GM23338 (cell line): ENCODE measurements at regions not wholly inside any gene's neighbourhood (a gene's known extent, or its start where the extent isn't known, plus 50 kb on each side); places are given as distances from the start of the nearest gene placed in this dataset.
A peak's percentile ranks its signal among the peaks of the same experiment; 100 is the strongest.

Experiments used
- ATAC-seq: fragments of 200-7000 bp; cut with Tn5 transposase; 3 replicates; pipeline ENCODE4 v1.9.1; 2020
- DNase-seq: peaks from one replicate; pipeline ENCODE4 v3.0.0-alpha.2; 2015; ENCODE audit warnings: low spot score
- H2AFZ ChIP-seq: fragments of 200-600 bp; sonication (generic); 2 replicates; pipeline ENCODE4 v1.8.0; 2016; ENCODE audit warnings: antibody characterized with exemption, mild to moderate bottlenecking, moderate library complexity
- H3F3A ChIP-seq: fragments of 200-600 bp; sonication (generic); replicated peaks from 2 replicates; pipeline ENCODE4 v1.8.0; 2017; ENCODE audit warnings: antibody characterized with exemption, mixed run types, low read depth
- H3K27ac ChIP-seq: fragments of 200-600 bp; sonication (generic); 2 replicates; pipeline ENCODE4 v1.6.1; 2016; ENCODE audit warnings: low read depth
- H3K27me3 ChIP-seq: fragments of 200-600 bp; sonication (generic); 2 replicates; pipeline ENCODE4 v1.8.0; 2016; ENCODE audit warnings: mild to moderate bottlenecking, mixed run types, moderate library complexity; ENCODE audit not compliant: insufficient read depth
- H3K36me3 ChIP-seq: fragments of 200-600 bp; sonication (generic); 2 replicates; pipeline ENCODE4 v1.8.0; 2016; ENCODE audit warnings: mild to moderate bottlenecking; ENCODE audit not compliant: insufficient read depth
- H3K4me1 ChIP-seq: fragments of 200-600 bp; sonication (generic); 2 replicates; pipeline ENCODE4 v1.8.0; 2016; ENCODE audit warnings: mild to moderate bottlenecking, moderate library complexity; ENCODE audit not compliant: insufficient read depth
- H3K4me2 ChIP-seq: fragments of 200-600 bp; sonication (generic); 2 replicates; pipeline ENCODE4 v1.7.1; 2017; ENCODE audit warnings: mixed run types
- H3K4me3 ChIP-seq: fragments of 200-600 bp; sonication (generic); 2 replicates; pipeline ENCODE4 v1.6.1; 2016; ENCODE audit warnings: mixed run types
- H3K79me2 ChIP-seq: fragments of 200-600 bp; sonication (generic); replicated peaks from 2 replicates; pipeline ENCODE4 v1.8.0; 2017; ENCODE audit warnings: mild to moderate bottlenecking; ENCODE audit not compliant: insufficient read depth
- H3K9me2 ChIP-seq: fragments of 200-600 bp; sonication (generic); 2 replicates; pipeline ENCODE4 v1.8.0; 2017; ENCODE audit not compliant: insufficient read depth
- H4K20me1 ChIP-seq: fragments of 200-600 bp; sonication (generic); replicated peaks from 2 replicates; pipeline ENCODE4 v1.8.0; 2017; ENCODE audit warnings: mild to moderate bottlenecking; ENCODE audit not compliant: insufficient read depth
- H3K27ac Mint-ChIP-seq: 2 replicates; pipeline ENCODE4 v1.8.0; 2020; ENCODE audit warnings: inconsistent platforms, mild to moderate bottlenecking, moderate library complexity, mixed read lengths
- H3K27me3 Mint-ChIP-seq: 3 replicates; pipeline ENCODE4 v1.8.0; 2022; ENCODE audit warnings: low read depth, mild to moderate bottlenecking, moderate library complexity, mixed read lengths, inconsistent platforms; ENCODE audit not compliant: insufficient read depth, poor library complexity
- H3K36me3 Mint-ChIP-seq: 3 replicates; pipeline ENCODE4 v1.8.0; 2021; ENCODE audit warnings: low read depth, mild to moderate bottlenecking, inconsistent platforms, moderate library complexity, mixed read lengths
- H3K4me1 Mint-ChIP-seq: 3 replicates; pipeline ENCODE4 v1.8.0; 2020; ENCODE audit warnings: mild to moderate bottlenecking, inconsistent platforms, mixed read lengths
- H3K4me3 Mint-ChIP-seq: 3 replicates; pipeline ENCODE4 v1.8.0; 2021; ENCODE audit warnings: moderate library complexity, mild to moderate bottlenecking, inconsistent platforms, mixed read lengths
- H3K9me3 Mint-ChIP-seq: 3 replicates; pipeline ENCODE4 v1.8.0; 2020; ENCODE audit warnings: moderate library complexity, mild to moderate bottlenecking, inconsistent platforms, mixed read lengths
- CREB1 ChIP-seq: fragments of 250-450 bp; sonication (Bioruptor Pico); IDR thresholded peaks from 2 replicates; pipeline ENCODE4 v1.5.0; 2020; ENCODE audit warnings: low read depth, mild to moderate bottlenecking, moderate library complexity
- EZH2 ChIP-seq: fragments of 200-600 bp; sonication (generic); IDR thresholded peaks from one replicate; pipeline ENCODE4 v1.8.0; 2017; ENCODE audit warnings: antibody characterized with exemption, mild to moderate bottlenecking, low read depth; ENCODE audit not compliant: unreplicated experiment
- EZH2phosphoT487 ChIP-seq: fragments of 200-600 bp; sonication (generic); IDR thresholded peaks from one replicate; pipeline ENCODE4 v1.8.1; 2018; ENCODE audit warnings: antibody characterized with exemption; ENCODE audit not compliant: unreplicated experiment
- JUNB ChIP-seq: IDR thresholded peaks from one replicate; pipeline ENCODE4 v1.6.1; 2016; ENCODE audit warnings: antibody characterized with exemption; ENCODE audit not compliant: unreplicated experiment
- NANOG ChIP-seq: IDR thresholded peaks from 2 replicates; pipeline ENCODE4 v1.6.1; 2016; ENCODE audit warnings: antibody characterized with exemption, borderline replicate concordance
- POLR2AphosphoS5 ChIP-seq: IDR thresholded peaks from 2 replicates; pipeline ENCODE4 v1.6.1; 2016; ENCODE audit warnings: antibody characterized with exemption, low read depth
- STAT1 ChIP-seq: IDR thresholded peaks from one replicate; pipeline ENCODE4 v1.6.1; 2016; ENCODE audit warnings: antibody characterized with exemption; ENCODE audit not compliant: unreplicated experiment
- ZNF114 ChIP-seq: fragments of 250-450 bp; sonication (Bioruptor Pico); IDR thresholded peaks from 2 replicates; pipeline ENCODE4 v1.5.0; 2020; ENCODE audit warnings: mild to moderate bottlenecking, moderate library complexity
- ZNF331 ChIP-seq: fragments of 250-450 bp; sonication (Bioruptor Pico); IDR thresholded peaks from 2 replicates; pipeline ENCODE4 v1.5.0; 2020; ENCODE audit warnings: low read depth, mild to moderate bottlenecking, moderate library complexity
- TF ChIP-seq, protein P1 (sequence below), 2 experiments: fragments of 200-600 bp in 1 of 2; sonication (generic) in 1 of 2; conservative IDR thresholded peaks; 2 replicates each; pipeline versions ENCODE4 v1.5.1 to v1.6.1; 2016 to 2017; ENCODE audit warnings: antibody characterized with exemption in 2 of 2, low read depth in 2 of 2, mild to moderate bottlenecking in 2 of 2, moderate library complexity in 1 of 2
- TF ChIP-seq, protein P2 (sequence below): IDR thresholded peaks from one replicate; pipeline ENCODE4 v1.6.1; 2018; ENCODE audit warnings: antibody characterized with exemption; ENCODE audit not compliant: unreplicated experiment
- TF ChIP-seq, protein P3 (sequence below): fragments of 250-450 bp; sonication (Bioruptor Pico); IDR thresholded peaks from 2 replicates; pipeline ENCODE4 v1.5.0; 2020; ENCODE audit warnings: mild to moderate bottlenecking, moderate library complexity
- TF ChIP-seq, protein P4 (sequence below): IDR thresholded peaks from 2 replicates; pipeline ENCODE4 v1.6.1; 2016; ENCODE audit warnings: antibody characterized with exemption

DNA sequence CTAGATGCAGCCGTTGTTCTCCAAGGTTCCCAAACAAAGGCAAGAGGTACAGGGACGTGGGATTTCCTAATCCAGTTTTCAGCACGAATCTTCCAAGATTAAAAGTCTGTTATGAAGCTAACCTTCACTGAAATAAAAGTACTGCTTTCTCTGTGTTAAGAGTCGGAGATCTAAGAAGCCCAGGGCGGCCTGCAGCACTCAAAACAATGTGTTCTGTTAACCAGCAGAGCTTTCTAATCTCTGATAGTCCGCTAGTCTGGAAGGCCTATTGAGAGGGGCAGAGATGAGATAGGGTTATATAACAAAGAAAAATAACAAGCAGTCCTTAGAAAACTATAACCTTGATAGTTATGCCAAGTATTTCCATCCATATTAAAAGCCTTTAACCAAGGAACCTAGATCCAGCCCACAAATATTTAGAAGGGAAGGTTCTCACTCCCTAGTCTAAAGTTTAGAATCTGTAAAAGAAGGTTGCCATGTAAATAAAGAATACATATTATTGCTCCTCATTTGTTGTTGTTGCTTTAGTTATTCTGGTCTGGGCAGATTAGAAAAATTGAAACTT, 106.3 kb upstream of the SVIL start:
- Histone ChIP-seq H3K79me2 (no peaks in the 10 kb centered on the region), H3F3A (no peaks in the 10 kb centered on the region), H3K4me2 (no peak overlapping the region), H4K20me1 (no peaks in the 10 kb centered on the region), H3K36me3 (no peaks in the 10 kb centered on the region), H2AFZ (peak overlapping the region; percentile 59; the same call in 1 of the 2 replicates), H3K4me1 (peaks cover 8% of the 10 kb centered on the region), H3K4me3 (no peak overlapping the region), H3K27ac (no peak overlapping the region), H3K27me3 (peaks cover 22% of the 10 kb centered on the region), H3K9me2 (no peaks in the 10 kb centered on the region)
- TF ChIP-seq ZNF114 (CRISPR knock-in tag) = no peak
- TF ChIP-seq EZH2 = no peak
- TF ChIP-seq EZH2phosphoT487 = no peak
- TF ChIP-seq POLR2AphosphoS5 = no peak
- TF ChIP-seq, protein P1, sequence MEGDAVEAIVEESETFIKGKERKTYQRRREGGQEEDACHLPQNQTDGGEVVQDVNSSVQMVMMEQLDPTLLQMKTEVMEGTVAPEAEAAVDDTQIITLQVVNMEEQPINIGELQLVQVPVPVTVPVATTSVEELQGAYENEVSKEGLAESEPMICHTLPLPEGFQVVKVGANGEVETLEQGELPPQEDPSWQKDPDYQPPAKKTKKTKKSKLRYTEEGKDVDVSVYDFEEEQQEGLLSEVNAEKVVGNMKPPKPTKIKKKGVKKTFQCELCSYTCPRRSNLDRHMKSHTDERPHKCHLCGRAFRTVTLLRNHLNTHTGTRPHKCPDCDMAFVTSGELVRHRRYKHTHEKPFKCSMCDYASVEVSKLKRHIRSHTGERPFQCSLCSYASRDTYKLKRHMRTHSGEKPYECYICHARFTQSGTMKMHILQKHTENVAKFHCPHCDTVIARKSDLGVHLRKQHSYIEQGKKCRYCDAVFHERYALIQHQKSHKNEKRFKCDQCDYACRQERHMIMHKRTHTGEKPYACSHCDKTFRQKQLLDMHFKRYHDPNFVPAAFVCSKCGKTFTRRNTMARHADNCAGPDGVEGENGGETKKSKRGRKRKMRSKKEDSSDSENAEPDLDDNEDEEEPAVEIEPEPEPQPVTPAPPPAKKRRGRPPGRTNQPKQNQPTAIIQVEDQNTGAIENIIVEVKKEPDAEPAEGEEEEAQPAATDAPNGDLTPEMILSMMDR (conservative IDR thresholded peaks at IDR 0.05; ENCODE audit: low read depth in 2 of 2) = no peak
- TF ChIP-seq CREB1 (CRISPR knock-in tag) = no peak
- TF ChIP-seq JUNB = no peak
- TF ChIP-seq ZNF331 (CRISPR knock-in tag) = no peak
- TF ChIP-seq, protein P2, sequence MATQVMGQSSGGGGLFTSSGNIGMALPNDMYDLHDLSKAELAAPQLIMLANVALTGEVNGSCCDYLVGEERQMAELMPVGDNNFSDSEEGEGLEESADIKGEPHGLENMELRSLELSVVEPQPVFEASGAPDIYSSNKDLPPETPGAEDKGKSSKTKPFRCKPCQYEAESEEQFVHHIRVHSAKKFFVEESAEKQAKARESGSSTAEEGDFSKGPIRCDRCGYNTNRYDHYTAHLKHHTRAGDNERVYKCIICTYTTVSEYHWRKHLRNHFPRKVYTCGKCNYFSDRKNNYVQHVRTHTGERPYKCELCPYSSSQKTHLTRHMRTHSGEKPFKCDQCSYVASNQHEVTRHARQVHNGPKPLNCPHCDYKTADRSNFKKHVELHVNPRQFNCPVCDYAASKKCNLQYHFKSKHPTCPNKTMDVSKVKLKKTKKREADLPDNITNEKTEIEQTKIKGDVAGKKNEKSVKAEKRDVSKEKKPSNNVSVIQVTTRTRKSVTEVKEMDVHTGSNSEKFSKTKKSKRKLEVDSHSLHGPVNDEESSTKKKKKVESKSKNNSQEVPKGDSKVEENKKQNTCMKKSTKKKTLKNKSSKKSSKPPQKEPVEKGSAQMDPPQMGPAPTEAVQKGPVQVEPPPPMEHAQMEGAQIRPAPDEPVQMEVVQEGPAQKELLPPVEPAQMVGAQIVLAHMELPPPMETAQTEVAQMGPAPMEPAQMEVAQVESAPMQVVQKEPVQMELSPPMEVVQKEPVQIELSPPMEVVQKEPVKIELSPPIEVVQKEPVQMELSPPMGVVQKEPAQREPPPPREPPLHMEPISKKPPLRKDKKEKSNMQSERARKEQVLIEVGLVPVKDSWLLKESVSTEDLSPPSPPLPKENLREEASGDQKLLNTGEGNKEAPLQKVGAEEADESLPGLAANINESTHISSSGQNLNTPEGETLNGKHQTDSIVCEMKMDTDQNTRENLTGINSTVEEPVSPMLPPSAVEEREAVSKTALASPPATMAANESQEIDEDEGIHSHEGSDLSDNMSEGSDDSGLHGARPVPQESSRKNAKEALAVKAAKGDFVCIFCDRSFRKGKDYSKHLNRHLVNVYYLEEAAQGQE = no peak
- no peak for TF ChIP-seq NANOG
- TF ChIP-seq, protein P3, sequence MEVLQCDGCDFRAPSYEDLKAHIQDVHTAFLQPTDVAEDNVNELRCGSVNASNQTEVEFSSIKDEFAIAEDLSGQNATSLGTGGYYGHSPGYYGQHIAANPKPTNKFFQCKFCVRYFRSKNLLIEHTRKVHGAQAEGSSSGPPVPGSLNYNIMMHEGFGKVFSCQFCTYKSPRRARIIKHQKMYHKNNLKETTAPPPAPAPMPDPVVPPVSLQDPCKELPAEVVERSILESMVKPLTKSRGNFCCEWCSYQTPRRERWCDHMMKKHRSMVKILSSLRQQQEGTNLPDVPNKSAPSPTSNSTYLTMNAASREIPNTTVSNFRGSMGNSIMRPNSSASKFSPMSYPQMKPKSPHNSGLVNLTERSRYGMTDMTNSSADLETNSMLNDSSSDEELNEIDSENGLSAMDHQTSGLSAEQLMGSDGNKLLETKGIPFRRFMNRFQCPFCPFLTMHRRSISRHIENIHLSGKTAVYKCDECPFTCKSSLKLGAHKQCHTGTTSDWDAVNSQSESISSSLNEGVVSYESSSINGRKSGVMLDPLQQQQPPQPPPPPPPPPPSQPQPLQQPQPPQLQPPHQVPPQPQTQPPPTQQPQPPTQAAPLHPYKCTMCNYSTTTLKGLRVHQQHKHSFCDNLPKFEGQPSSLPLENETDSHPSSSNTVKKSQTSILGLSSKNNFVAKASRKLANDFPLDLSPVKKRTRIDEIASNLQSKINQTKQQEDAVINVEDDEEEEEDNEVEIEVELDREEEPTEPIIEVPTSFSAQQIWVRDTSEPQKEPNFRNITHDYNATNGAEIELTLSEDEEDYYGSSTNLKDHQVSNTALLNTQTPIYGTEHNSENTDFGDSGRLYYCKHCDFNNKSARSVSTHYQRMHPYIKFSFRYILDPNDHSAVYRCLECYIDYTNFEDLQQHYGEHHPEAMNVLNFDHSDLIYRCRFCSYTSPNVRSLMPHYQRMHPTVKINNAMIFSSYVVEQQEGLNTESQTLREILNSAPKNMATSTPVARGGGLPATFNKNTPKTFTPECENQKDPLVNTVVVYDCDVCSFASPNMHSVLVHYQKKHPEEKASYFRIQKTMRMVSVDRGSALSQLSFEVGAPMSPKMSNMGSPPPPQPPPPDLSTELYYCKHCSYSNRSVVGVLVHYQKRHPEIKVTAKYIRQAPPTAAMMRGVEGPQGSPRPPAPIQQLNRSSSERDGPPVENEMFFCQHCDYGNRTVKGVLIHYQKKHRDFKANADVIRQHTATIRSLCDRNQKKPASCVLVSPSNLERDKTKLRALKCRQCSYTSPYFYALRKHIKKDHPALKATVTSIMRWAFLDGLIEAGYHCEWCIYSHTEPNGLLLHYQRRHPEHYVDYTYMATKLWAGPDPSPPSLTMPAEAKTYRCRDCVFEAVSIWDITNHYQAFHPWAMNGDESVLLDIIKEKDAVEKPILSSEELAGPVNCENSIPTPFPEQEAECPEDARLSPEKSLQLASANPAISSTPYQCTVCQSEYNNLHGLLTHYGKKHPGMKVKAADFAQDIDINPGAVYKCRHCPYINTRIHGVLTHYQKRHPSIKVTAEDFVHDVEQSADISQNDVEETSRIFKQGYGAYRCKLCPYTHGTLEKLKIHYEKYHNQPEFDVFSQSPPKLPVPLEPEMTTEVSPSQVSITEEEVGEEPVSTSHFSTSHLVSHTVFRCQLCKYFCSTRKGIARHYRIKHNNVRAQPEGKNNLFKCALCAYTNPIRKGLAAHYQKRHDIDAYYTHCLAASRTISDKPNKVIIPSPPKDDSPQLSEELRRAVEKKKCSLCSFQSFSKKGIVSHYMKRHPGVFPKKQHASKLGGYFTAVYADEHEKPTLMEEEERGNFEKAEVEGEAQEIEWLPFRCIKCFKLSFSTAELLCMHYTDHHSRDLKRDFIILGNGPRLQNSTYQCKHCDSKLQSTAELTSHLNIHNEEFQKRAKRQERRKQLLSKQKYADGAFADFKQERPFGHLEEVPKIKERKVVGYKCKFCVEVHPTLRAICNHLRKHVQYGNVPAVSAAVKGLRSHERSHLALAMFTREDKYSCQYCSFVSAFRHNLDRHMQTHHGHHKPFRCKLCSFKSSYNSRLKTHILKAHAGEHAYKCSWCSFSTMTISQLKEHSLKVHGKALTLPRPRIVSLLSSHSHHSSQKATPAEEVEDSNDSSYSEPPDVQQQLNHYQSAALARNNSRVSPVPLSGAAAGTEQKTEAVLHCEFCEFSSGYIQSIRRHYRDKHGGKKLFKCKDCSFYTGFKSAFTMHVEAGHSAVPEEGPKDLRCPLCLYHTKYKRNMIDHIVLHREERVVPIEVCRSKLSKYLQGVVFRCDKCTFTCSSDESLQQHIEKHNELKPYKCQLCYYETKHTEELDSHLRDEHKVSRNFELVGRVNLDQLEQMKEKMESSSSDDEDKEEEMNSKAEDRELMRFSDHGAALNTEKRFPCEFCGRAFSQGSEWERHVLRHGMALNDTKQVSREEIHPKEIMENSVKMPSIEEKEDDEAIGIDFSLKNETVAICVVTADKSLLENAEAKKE (CRISPR knock-in tag) = no peak
- TF ChIP-seq STAT1 = no peak
- TF ChIP-seq, protein P4, sequence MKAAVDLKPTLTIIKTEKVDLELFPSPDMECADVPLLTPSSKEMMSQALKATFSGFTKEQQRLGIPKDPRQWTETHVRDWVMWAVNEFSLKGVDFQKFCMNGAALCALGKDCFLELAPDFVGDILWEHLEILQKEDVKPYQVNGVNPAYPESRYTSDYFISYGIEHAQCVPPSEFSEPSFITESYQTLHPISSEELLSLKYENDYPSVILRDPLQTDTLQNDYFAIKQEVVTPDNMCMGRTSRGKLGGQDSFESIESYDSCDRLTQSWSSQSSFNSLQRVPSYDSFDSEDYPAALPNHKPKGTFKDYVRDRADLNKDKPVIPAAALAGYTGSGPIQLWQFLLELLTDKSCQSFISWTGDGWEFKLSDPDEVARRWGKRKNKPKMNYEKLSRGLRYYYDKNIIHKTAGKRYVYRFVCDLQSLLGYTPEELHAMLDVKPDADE = no peak
- DNase-seq = no peak
- peaks cover 5% of the 10 kb centered on the region for H3K4me1 Mint-ChIP-seq
- H3K27ac Mint-ChIP-seq = no peak overlapping the region
- no peak overlapping the region for H3K4me3 Mint-ChIP-seq
- no peaks in the 10 kb centered on the region; the same call in 2 of the 3 replicates for H3K36me3 Mint-ChIP-seq
- no peaks in the 10 kb centered on the region for H3K9me3 Mint-ChIP-seq
- no peak for ATAC-seq
- peaks cover 21% of the 10 kb centered on the region for H3K27me3 Mint-ChIP-seq
